Fibroblast of lung (primary cell): ENCODE measurements at regions not wholly inside any gene's neighbourhood (a gene's known extent, or its start where the extent isn't known, plus 50 kb on each side); places are given as distances from the start of the nearest gene placed in this dataset.

Experiments used
- DNase-seq, 2 donors: peaks; one replicate each; pipeline versions ENCODE4 v3.0.0 to v3.0.0-alpha.2; 2010; ENCODE audit warnings: low read depth in 2 of 2
- H2AFZ ChIP-seq: 2 replicates; pipeline ENCODE4 v1.5.1; 2012; ENCODE audit warnings: low read length, control low read depth, inconsistent platforms
- H3K27ac ChIP-seq: 2 replicates; pipeline ENCODE4 v1.5.1; 2011; ENCODE audit warnings: low read length, control low read depth; ENCODE audit not compliant: insufficient read depth
- H3K27me3 ChIP-seq: 2 replicates; pipeline ENCODE4 v1.5.1; 2011; ENCODE audit warnings: mild to moderate bottlenecking, low read length; ENCODE audit not compliant: control insufficient read depth, insufficient read depth
- H3K36me3 ChIP-seq: 2 replicates; pipeline ENCODE4 v1.5.1; 2011; ENCODE audit warnings: low read length; ENCODE audit not compliant: control insufficient read depth, insufficient read depth
- H3K4me1 ChIP-seq: 2 replicates; pipeline ENCODE4 v1.5.1; 2011; ENCODE audit warnings: low read length; ENCODE audit not compliant: control insufficient read depth, insufficient read depth; ENCODE audit errors: extremely low read depth
- H3K4me2 ChIP-seq: 2 replicates; pipeline ENCODE4 v1.5.1; 2011; ENCODE audit warnings: low read length, control low read depth; ENCODE audit not compliant: insufficient read depth; ENCODE audit errors: extremely low read depth
- H3K4me3 ChIP-seq, 4 experiments: fragments of 200-600 bp in 1 of 4; sonication (generic) in 1 of 4; replicated peaks in 1 of 4; 2 replicates each; pipeline ENCODE4 v1.5.1; 2011 to 2016; ENCODE audit warnings: low read length in 4 of 4, low read depth in 3 of 4, mild to moderate bottlenecking in 3 of 4, control low read depth in 2 of 4, inconsistent platforms in 1 of 4, mixed read lengths in 1 of 4; ENCODE audit not compliant: insufficient read depth in 1 of 4; ENCODE audit errors: control extremely low read depth in 1 of 4
- H3K79me2 ChIP-seq: 2 replicates; pipeline ENCODE4 v1.5.1; 2012; ENCODE audit warnings: mild to moderate bottlenecking, low read length, inconsistent platforms; ENCODE audit not compliant: control insufficient read depth, insufficient read depth
- H3K9ac ChIP-seq: 2 replicates; pipeline ENCODE4 v1.5.1; 2011; ENCODE audit warnings: mild to moderate bottlenecking, low read length, control low read depth; ENCODE audit not compliant: insufficient read depth
- H3K9me3 ChIP-seq: 2 replicates; pipeline ENCODE4 v1.5.1; 2012; ENCODE audit warnings: low read depth, low read length; ENCODE audit not compliant: control insufficient read depth, insufficient read depth
- H4K20me1 ChIP-seq: 2 replicates; pipeline ENCODE4 v1.5.1; 2011; ENCODE audit warnings: low read length; ENCODE audit not compliant: control insufficient read depth, insufficient read depth; ENCODE audit errors: extremely low read depth
- EZH2 ChIP-seq: IDR thresholded peaks from 2 replicates; pipeline ENCODE4 v1.5.1; 2012; ENCODE audit warnings: low read length, control low read depth, mild to moderate bottlenecking; ENCODE audit errors: missing control alignments
- TF ChIP-seq, protein P1 (sequence below), 2 donors: IDR thresholded peaks in 1 of 2; conservative IDR thresholded peaks in 1 of 2; 1 replicate in 1 of 2; 2 replicates in 1 of 2; pipeline ENCODE4 v1.5.1; 2011 to 2012; ENCODE audit warnings: low read length in 2 of 2, control low read depth in 1 of 2, inconsistent platforms in 1 of 2, low read depth in 1 of 2, mild to moderate bottlenecking in 1 of 2

DNA sequence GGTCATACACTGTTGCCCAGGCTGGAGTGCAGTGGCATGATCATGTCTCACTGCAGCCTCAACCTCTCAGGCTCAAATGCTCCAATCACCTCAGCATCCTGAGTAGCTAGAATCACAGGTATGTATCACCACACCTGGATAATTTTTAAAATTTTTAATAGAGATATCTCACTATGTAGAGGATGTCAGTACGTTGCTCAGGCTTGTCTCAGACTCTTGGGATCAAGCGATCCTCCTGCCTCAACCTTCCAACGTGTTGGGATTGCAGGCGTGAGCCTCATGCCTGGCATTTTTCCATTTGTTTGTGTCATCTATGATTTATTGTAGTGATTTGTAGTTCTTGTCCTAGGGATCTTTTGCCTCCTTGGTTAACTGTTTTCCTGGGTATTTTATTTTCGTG lies 985.2 kb upstream of the B3GALT2 start:
- H4K20me1 ChIP-seq = no peaks in the 10 kb centered on the region
- H3K27me3 ChIP-seq = no peaks in the 10 kb centered on the region
- TF ChIP-seq EZH2 = no peak
- TF ChIP-seq, protein P1, sequence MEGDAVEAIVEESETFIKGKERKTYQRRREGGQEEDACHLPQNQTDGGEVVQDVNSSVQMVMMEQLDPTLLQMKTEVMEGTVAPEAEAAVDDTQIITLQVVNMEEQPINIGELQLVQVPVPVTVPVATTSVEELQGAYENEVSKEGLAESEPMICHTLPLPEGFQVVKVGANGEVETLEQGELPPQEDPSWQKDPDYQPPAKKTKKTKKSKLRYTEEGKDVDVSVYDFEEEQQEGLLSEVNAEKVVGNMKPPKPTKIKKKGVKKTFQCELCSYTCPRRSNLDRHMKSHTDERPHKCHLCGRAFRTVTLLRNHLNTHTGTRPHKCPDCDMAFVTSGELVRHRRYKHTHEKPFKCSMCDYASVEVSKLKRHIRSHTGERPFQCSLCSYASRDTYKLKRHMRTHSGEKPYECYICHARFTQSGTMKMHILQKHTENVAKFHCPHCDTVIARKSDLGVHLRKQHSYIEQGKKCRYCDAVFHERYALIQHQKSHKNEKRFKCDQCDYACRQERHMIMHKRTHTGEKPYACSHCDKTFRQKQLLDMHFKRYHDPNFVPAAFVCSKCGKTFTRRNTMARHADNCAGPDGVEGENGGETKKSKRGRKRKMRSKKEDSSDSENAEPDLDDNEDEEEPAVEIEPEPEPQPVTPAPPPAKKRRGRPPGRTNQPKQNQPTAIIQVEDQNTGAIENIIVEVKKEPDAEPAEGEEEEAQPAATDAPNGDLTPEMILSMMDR (conservative IDR thresholded peaks at IDR 0.05 in 1 of 2, IDR thresholded peaks at IDR 0.05 in 1 of 2; ENCODE audit: low read depth in 1 of 2, low read length in 2 of 2) = no peak
- no peak overlapping the region for H3K4me3 ChIP-seq
- no peaks in the 10 kb centered on the region for H3K36me3 ChIP-seq
- no peak overlapping the region for H3K27ac ChIP-seq
- H2AFZ ChIP-seq = no peak overlapping the region
- no peak for DNase-seq
- no peaks in the 10 kb centered on the region for H3K4me1 ChIP-seq
- H3K9me3 ChIP-seq = no peaks in the 10 kb centered on the region
- H3K9ac ChIP-seq = no peak overlapping the region
- no peak overlapping the region for H3K4me2 ChIP-seq
- H3K79me2 ChIP-seq = no peaks in the 10 kb centered on the region

DNA sequence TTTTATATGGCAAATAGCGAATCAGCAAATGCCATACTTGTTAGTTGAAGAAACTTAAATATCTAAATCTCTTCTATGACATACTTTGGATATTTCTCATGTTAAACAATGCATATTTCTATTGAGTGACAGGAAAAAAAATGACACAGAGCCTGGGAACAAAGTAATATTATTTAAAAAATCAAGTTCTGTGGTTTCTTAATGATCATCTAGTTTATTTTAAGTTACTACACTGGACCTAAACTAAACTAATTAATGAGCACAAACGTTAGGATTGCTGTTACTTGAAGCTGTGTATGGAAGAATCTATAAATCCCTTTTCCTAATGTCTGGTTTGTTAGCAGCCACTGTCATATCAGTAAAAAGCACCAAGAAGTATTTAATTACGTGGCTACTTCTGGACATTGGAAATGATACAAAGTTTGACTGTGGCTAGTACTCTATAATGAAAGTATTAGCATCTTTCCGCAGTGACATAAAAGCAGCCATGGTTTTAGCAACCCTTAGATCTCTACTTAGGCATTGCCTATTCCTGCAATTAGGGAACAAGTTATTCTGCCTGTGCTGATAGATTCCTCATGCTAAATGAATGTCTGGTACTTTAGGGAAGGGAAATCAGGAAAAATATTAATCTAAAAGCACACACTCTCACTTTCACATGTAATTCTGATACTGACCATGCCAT lies 981.7 kb upstream of the B3GALT2 start:
- no peaks in the 10 kb centered on the region for H3K9me3 ChIP-seq
- no peak overlapping the region for H3K4me2 ChIP-seq
- H3K27me3 ChIP-seq = no peaks in the 10 kb centered on the region
- no peaks in the 10 kb centered on the region for H3K79me2 ChIP-seq
- no peaks in the 10 kb centered on the region for H4K20me1 ChIP-seq
- no peak overlapping the region for H3K27ac ChIP-seq
- peak; percentile 12 to 41 for DNase-seq
- no peak overlapping the region for H3K9ac ChIP-seq
- H3K4me3 ChIP-seq = no peak overlapping the region
- H2AFZ ChIP-seq = no peak overlapping the region
- H3K36me3 ChIP-seq = no peaks in the 10 kb centered on the region
- no peak for TF ChIP-seq EZH2
- TF ChIP-seq, protein P1 (conservative IDR thresholded peaks at IDR 0.05 in 1 of 2, IDR thresholded peaks at IDR 0.05 in 1 of 2; ENCODE audit: low read depth in 1 of 2, low read length in 2 of 2) = no peak
- no peaks in the 10 kb centered on the region for H3K4me1 ChIP-seq

DNA sequence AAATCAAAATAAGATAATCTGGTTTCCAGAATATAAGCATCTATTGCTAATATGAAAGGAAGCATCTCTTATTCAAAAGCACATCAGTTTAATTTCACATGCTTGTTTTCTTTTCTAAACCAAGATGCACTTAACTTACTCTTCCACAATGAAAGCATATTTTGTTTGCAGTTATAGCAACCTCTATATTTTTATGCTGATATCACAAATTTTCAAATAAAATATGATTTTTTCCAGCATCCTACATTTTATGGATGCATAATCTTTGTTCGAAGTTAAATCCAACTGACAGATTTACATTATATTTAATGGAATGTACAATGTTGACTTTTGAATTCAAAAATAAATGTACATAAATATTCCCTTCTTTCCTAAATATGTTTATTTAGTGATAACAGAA lies 978.3 kb upstream of the B3GALT2 start:
- Histone ChIP-seq H3K9ac (no peak overlapping the region), H3K79me2 (no peaks in the 10 kb centered on the region), H3K36me3 (no peaks in the 10 kb centered on the region), H3K4me3 (no peak overlapping the region), H2AFZ (no peak overlapping the region), H3K4me1 (no peaks in the 10 kb centered on the region), H3K9me3 (no peaks in the 10 kb centered on the region), H3K4me2 (no peak overlapping the region), H4K20me1 (no peaks in the 10 kb centered on the region), H3K27ac (no peak overlapping the region), H3K27me3 (no peaks in the 10 kb centered on the region)
- TF ChIP-seq, protein P1 (conservative IDR thresholded peaks at IDR 0.05 in 1 of 2, IDR thresholded peaks at IDR 0.05 in 1 of 2; ENCODE audit: low read depth in 1 of 2, low read length in 2 of 2) = no peak
- no peak for TF ChIP-seq EZH2
- DNase-seq = no peak
